ENCODE measurements at regions not wholly inside any gene's neighbourhood (a gene's known extent, or its start where the extent isn't known, plus 50 kb on each side); places are given as distances from the start of the nearest gene placed in this dataset.
"Not testable (repeated sequence)": the region's sequence is repeated elsewhere in the genome, so short reads cannot be mapped to it uniquely, and the experiment has no call there.

- Histone ChIP-seq H3K9me3 (no peaks in the 10 kb centered on the region), H3K4me3 (no peak overlapping the region), H3K27ac (no peak overlapping the region), H3K27me3 (replicated peaks in 1 of 7) (peaks cover 0 to 15% (median 0%) of the 10 kb centered on the region in 7 donors), H3K4me1 (no peaks in the 10 kb centered on the region), H3K36me3 (no peaks in the 10 kb centered on the region)
- DNase-seq, result no peak
- WGBS, 5 donors, result 58 to 63% (median 60%) methylated on average over 28 of the region's 28 CpGs
- no peak for TF ChIP-seq POLR2A (IDR thresholded peaks at IDR 0.05)
- no peak for TF ChIP-seq POLR2AphosphoS5 (IDR thresholded peaks at IDR 0.05)
- peak; percentile 78 to 87 (median 83) for TF ChIP-seq CTCF (IDR thresholded peaks at IDR 0.05 in 8 of 11, conservative IDR thresholded peaks at IDR 0.05 in 3 of 11)
- intact Hi-C loops (cut with DNase I; ENCODE audit: low total_unique reads), result loop anchor here (2.0 to 10.0 kb wide), 2 partner anchors 214 to 220 kb away; no protein-coding TSS in a partner anchor
Observed at GRCh38 chr14:95774265-95775160, 60.6 kb upstream of the TCL1A start.

GRCh38 chr14:95770777-95771176 lies 56.9 kb upstream of the TCL1A start:
- intact Hi-C loops (cut with DNase I; ENCODE audit: low total_unique reads), result loop anchor here (10.0 kb wide), 1 partner anchor 224 kb away; no protein-coding TSS in a partner anchor
- no peak for DNase-seq
- no peak for TF ChIP-seq POLR2AphosphoS5 (IDR thresholded peaks at IDR 0.05)
- no peak for TF ChIP-seq POLR2A (IDR thresholded peaks at IDR 0.05)
- no peak for TF ChIP-seq CTCF (IDR thresholded peaks at IDR 0.05 in 8 of 11, conservative IDR thresholded peaks at IDR 0.05 in 3 of 11)

GRCh38 chr14:95769976-95770375 lies 56.1 kb upstream of the TCL1A start:
- TF ChIP-seq CTCF (IDR thresholded peaks at IDR 0.05 in 8 of 11, conservative IDR thresholded peaks at IDR 0.05 in 3 of 11) (no peak), POLR2AphosphoS5 (IDR thresholded peaks at IDR 0.05) (no peak), POLR2A (IDR thresholded peaks at IDR 0.05) (no peak)
- H3K36me3 ChIP-seq, result no peaks in the 10 kb centered on the region
- H3K27ac ChIP-seq, result no peak overlapping the region
- intact Hi-C loops (cut with DNase I; ENCODE audit: low total_unique reads), result loop anchor here (10.0 kb wide), 1 partner anchor 225 kb away; no protein-coding TSS in a partner anchor
- 47 to 61% (median 56%) methylated on average over 4 of the region's 4 CpGs for WGBS, 5 donors
- no peaks in the 10 kb centered on the region for H3K9me3 ChIP-seq
- H3K4me1 ChIP-seq, result no peaks in the 10 kb centered on the region
- H3K27me3 ChIP-seq (replicated peaks in 1 of 7), result peaks cover 0 to 21% (median 0%) of the 10 kb centered on the region in 7 donors
- H3K4me3 ChIP-seq, result no peak overlapping the region
- DNase-seq, result no peak

More at GRCh38 chr14:95770777-95771176, 56.9 kb upstream of the TCL1A start:
- Histone ChIP-seq H3K4me3 (no peak overlapping the region), H3K4me1 (no peaks in the 10 kb centered on the region), H3K27ac (no peak overlapping the region), H3K9me3 (no peaks in the 10 kb centered on the region), H3K36me3 (no peaks in the 10 kb centered on the region), H3K27me3 (replicated peaks in 1 of 7) (peaks cover 0 to 21% (median 0%) of the 10 kb centered on the region in 7 donors)
- WGBS, 5 donors, result 41 to 60% (median 53%) methylated on average over 3 of the region's 3 CpGs

- H3K36me3 ChIP-seq; DNase-seq; H3K4me1 ChIP-seq; H3K9me3 ChIP-seq; H3K4me3 ChIP-seq; H3K27ac ChIP-seq; intact Hi-C loops (cut with DNase I; ENCODE audit: low total_unique reads): not testable (repeated sequence)
- 53 to 63% (median 56%) methylated on average over 5 of the region's 5 CpGs for WGBS, 5 donors
- H3K27me3 ChIP-seq (replicated peaks in 1 of 7), result peaks cover 0 to 21% (median 0%) of the 10 kb centered on the region in 7 donors
Observed at GRCh38 chr14:95769431-95769830, 55.5 kb upstream of the TCL1A start.

Data from spleen (tissue), 11 donors.